H1 (cell line): ENCODE measurements at regions not wholly inside any gene's neighbourhood (a gene's known extent, or its start where the extent isn't known, plus 50 kb on each side); places are given as distances from the start of the nearest gene placed in this dataset.

Experiments
- BACH1 ChIP-seq: IDR thresholded peaks from 2 replicates; pipeline ENCODE4 v1.6.1; 2012; ENCODE audit warnings: low read length, improper control_type of control experiment
- BRCA1 ChIP-seq: IDR thresholded peaks from 2 replicates; pipeline ENCODE4 v1.6.1; 2012; ENCODE audit warnings: low read depth, low read length, improper control_type of control experiment
- JUN ChIP-seq: IDR thresholded peaks from 2 replicates; pipeline ENCODE4 v1.6.1; 2011; ENCODE audit warnings: low read depth, mild to moderate bottlenecking, improper control_type of control experiment, low read length
- JUND ChIP-seq: IDR thresholded peaks from 2 replicates; pipeline ENCODE4 v1.6.1; 2011; ENCODE audit warnings: mild to moderate bottlenecking, improper control_type of control experiment, low read length
- POLR2AphosphoS5 ChIP-seq: IDR thresholded peaks from 2 replicates; pipeline ENCODE4 v1.6.1; 2011; ENCODE audit warnings: low read depth, low read length
- RBBP5 ChIP-seq: IDR thresholded peaks from 2 replicates; pipeline ENCODE4 v1.7.1; 2012; ENCODE audit warnings: low read depth, mild to moderate bottlenecking, inconsistent platforms, low read length, moderate library complexity, borderline replicate concordance
- SIN3A ChIP-seq, 2 experiments: IDR thresholded peaks in 1 of 2; conservative IDR thresholded peaks in 1 of 2; 2 replicates each; pipeline ENCODE4 v1.6.1; 2011 to 2012; ENCODE audit warnings: low read length in 2 of 2, improper control_type of control experiment in 1 of 2, low read depth in 1 of 2, mild to moderate bottlenecking in 1 of 2
- SP1 ChIP-seq: IDR thresholded peaks from 2 replicates; pipeline ENCODE4 v1.6.1; 2011; ENCODE audit warnings: low read depth, low read length
- TF ChIP-seq, protein P1 (sequence below): IDR thresholded peaks from 2 replicates; pipeline ENCODE4 v1.6.1; 2011; ENCODE audit warnings: low read length, improper control_type of control experiment
- TF ChIP-seq, protein P2 (sequence below): IDR thresholded peaks from 2 replicates; pipeline ENCODE4 v1.6.1; 2012; ENCODE audit warnings: inconsistent platforms
- TF ChIP-seq, protein P3 (sequence below), 3 experiments: IDR thresholded peaks; 1 replicate in 2 of 3; 2 replicates in 1 of 3; pipeline versions ENCODE4 v1.5.1 to v1.6.1; 2011; ENCODE audit warnings: low read length in 3 of 3, mild to moderate bottlenecking in 3 of 3, inconsistent platforms in 2 of 3, low read depth in 1 of 3, moderate library complexity in 1 of 3; ENCODE audit not compliant: insufficient read depth in 1 of 3; ENCODE audit errors: control extremely low read depth in 1 of 3

DNA sequence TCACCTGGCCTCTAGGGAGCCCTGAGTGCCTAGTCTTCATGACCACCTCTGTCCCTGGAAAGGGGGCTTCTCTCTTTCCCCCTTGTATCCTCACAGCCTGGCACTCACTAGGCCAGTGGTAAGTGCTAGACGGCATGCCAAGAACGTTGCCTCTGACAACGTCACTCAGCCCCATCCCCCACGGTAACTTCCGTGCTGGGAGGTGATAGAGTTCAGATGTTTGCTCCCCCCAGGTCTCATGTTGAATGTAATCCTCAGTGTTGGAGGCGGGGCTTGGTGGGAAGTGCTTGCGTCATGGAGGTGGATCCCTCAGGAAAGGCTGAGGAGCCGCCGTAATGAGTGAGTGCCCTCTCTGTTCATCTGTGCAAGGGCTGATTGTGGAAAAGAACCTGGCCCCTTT is 343.3 kb upstream of the MKI67 start:
- TF ChIP-seq BRCA1: no peak
- no peak for TF ChIP-seq SIN3A (conservative IDR thresholded peaks at IDR 0.05 in 1 of 2, IDR thresholded peaks at IDR 0.05 in 1 of 2; ENCODE audit: low read depth in 1 of 2, low read length in 2 of 2)
- TF ChIP-seq POLR2AphosphoS5: no peak
- TF ChIP-seq SP1: no peak
- TF ChIP-seq RBBP5: no peak
- no peak for TF ChIP-seq JUND
- TF ChIP-seq BACH1: no peak
- no peak for TF ChIP-seq JUN
- TF ChIP-seq, protein P1, sequence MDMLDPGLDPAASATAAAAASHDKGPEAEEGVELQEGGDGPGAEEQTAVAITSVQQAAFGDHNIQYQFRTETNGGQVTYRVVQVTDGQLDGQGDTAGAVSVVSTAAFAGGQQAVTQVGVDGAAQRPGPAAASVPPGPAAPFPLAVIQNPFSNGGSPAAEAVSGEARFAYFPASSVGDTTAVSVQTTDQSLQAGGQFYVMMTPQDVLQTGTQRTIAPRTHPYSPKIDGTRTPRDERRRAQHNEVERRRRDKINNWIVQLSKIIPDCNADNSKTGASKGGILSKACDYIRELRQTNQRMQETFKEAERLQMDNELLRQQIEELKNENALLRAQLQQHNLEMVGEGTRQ: no peak
- TF ChIP-seq, protein P2, sequence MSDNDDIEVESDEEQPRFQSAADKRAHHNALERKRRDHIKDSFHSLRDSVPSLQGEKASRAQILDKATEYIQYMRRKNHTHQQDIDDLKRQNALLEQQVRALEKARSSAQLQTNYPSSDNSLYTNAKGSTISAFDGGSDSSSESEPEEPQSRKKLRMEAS: no peak
- TF ChIP-seq, protein P3, sequence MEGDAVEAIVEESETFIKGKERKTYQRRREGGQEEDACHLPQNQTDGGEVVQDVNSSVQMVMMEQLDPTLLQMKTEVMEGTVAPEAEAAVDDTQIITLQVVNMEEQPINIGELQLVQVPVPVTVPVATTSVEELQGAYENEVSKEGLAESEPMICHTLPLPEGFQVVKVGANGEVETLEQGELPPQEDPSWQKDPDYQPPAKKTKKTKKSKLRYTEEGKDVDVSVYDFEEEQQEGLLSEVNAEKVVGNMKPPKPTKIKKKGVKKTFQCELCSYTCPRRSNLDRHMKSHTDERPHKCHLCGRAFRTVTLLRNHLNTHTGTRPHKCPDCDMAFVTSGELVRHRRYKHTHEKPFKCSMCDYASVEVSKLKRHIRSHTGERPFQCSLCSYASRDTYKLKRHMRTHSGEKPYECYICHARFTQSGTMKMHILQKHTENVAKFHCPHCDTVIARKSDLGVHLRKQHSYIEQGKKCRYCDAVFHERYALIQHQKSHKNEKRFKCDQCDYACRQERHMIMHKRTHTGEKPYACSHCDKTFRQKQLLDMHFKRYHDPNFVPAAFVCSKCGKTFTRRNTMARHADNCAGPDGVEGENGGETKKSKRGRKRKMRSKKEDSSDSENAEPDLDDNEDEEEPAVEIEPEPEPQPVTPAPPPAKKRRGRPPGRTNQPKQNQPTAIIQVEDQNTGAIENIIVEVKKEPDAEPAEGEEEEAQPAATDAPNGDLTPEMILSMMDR (IDR thresholded peaks at IDR 0.05; ENCODE audit: control extremely low read depth in 1 of 3, insufficient read depth in 1 of 3, low read depth in 1 of 3, low read length in 3 of 3): no peak
